Bronchial epithelial cell (primary cell): ENCODE measurements at regions not wholly inside any gene's neighbourhood (a gene's known extent, or its start where the extent isn't known, plus 50 kb on each side); places are given as distances from the start of the nearest gene placed in this dataset.
A peak's percentile ranks its signal among the peaks of the same experiment; 100 is the strongest.

ENCODE experiments used
- DNase-seq: peaks from one replicate; pipeline ENCODE4 v3.0.0-alpha.2; 2010; ENCODE audit warnings: low read depth
- FAIRE-seq: peaks from 2 replicates; lab custom pipeline; 2011; peaks lifted over from hg19 to GRCh38; lab: Jason Lieb, UNC
- H3K27me3 ChIP-seq: 2 replicates; pipeline ENCODE4 v1.5.1; 2011; ENCODE audit warnings: low read length; ENCODE audit not compliant: control insufficient read depth, insufficient read depth
- H3K36me3 ChIP-seq: 2 replicates; pipeline ENCODE4 v1.5.1; 2011; ENCODE audit warnings: low read length; ENCODE audit not compliant: control insufficient read depth, insufficient read depth
- H3K4me3 ChIP-seq: 2 replicates; pipeline ENCODE4 v1.5.1; 2011; ENCODE audit warnings: mild to moderate bottlenecking, low read depth, low read length, control low read depth
- TF ChIP-seq, protein P1 (sequence below): IDR thresholded peaks from 2 replicates; pipeline ENCODE4 v1.5.1; 2011; ENCODE audit warnings: mild to moderate bottlenecking, moderate library complexity, low read length, control low read depth, inconsistent platforms; ENCODE audit not compliant: insufficient read depth, severe bottlenecking

DNA sequence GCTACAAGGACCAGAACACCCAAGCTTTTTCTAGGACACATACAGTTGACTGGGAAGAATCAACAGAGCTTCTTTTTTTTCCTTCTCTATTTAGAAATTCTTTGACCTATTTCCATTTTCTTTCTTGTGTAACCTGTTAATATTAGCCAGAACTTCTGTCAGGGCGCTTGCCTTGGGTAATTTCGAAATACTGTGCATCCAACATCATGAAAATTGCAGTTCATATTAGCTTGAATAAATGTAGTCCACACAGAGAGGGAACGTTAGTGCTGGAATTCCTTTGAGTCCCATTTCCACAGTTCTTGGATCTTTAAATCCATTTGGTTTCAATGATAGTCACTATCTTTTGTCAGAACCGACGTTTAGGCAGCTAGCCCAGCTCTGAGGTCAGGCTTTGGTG lies 141.8 kb downstream of the MXRA5 start:
- TF ChIP-seq, protein P1, sequence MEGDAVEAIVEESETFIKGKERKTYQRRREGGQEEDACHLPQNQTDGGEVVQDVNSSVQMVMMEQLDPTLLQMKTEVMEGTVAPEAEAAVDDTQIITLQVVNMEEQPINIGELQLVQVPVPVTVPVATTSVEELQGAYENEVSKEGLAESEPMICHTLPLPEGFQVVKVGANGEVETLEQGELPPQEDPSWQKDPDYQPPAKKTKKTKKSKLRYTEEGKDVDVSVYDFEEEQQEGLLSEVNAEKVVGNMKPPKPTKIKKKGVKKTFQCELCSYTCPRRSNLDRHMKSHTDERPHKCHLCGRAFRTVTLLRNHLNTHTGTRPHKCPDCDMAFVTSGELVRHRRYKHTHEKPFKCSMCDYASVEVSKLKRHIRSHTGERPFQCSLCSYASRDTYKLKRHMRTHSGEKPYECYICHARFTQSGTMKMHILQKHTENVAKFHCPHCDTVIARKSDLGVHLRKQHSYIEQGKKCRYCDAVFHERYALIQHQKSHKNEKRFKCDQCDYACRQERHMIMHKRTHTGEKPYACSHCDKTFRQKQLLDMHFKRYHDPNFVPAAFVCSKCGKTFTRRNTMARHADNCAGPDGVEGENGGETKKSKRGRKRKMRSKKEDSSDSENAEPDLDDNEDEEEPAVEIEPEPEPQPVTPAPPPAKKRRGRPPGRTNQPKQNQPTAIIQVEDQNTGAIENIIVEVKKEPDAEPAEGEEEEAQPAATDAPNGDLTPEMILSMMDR, result no peak
- H3K36me3 ChIP-seq, result no peaks in the 10 kb centered on the region
- H3K4me3 ChIP-seq, result no peak overlapping the region
- H3K27me3 ChIP-seq, result no peaks in the 10 kb centered on the region
- FAIRE-seq, result no peak
- no peak for DNase-seq

DNA sequence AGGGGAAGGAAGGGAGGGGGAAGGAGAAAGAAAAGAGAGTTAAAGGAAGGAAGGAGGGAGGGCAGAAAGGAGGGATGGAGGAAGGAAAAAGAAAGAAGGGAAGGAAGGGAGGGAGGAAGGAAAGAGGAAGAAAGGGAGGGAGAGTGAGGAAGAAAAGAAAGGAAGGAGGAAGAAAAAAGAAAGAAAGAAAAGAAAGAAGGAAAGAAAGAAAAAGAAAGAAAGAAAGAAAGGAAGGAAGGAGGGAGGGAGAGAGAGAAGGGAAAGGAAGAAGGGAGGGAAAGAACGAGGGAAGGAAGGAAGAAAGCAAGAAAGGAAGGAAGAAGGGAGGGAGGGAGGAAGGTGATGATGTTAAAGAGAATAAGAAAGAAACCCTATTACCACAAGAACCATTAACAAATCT lies 150.6 kb downstream of the MXRA5 start:
- Histone ChIP-seq H3K36me3 (no peaks in the 10 kb centered on the region), H3K27me3 (no peaks in the 10 kb centered on the region), H3K4me3 (no peak overlapping the region)
- DNase-seq (no peak), FAIRE-seq (no peak)
- TF ChIP-seq, protein P1, result no peak

DNA sequence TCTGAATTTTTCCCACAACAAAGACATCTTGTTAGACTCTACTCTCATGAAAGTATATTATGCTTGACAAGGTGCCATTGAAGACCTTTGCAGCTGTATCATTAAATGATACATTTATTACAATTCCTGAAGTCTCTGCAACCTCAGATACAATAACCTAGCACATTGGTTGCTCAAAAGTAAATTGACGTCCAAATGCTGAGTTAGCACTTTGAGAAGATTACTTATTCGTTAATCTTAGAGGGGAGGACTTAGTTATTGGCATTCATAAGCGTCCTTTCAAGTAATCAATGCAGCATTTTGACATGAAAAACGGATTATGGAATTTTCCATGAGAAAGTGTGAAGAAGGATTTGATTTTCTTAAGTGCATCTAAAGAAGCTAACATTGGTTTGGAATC lies 151.6 kb downstream of the ARSF start:
- no peak overlapping the region for H3K4me3 ChIP-seq
- no peaks in the 10 kb centered on the region for H3K27me3 ChIP-seq
- FAIRE-seq (no peak), DNase-seq (no peak)
- TF ChIP-seq, protein P1, result no peak
- H3K36me3 ChIP-seq, result no peaks in the 10 kb centered on the region

DNA sequence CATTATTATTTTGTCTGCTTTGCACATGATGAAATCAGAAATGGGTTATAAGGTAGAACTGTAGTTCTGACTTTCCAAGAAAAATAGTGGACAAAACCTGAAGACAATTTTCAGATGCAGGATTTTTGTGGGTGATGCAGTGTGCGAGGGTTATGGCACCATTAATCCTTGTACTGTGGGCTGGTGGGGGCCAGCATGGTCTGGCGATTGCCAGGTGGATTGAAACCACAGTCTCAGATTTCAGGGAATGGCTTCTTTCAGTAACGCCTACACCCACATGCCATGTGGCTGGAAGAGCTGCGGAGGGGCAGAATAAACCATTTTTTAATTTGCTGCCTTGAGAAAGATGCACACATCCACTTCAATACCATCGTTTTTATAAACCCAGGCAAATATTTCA lies 150.5 kb downstream of the ARSF start:
- DNase-seq (no peak), FAIRE-seq (no peak)
- H3K36me3 ChIP-seq, result no peaks in the 10 kb centered on the region
- TF ChIP-seq, protein P1, result no peak
- no peaks in the 10 kb centered on the region for H3K27me3 ChIP-seq
- H3K4me3 ChIP-seq, result no peak overlapping the region

DNA sequence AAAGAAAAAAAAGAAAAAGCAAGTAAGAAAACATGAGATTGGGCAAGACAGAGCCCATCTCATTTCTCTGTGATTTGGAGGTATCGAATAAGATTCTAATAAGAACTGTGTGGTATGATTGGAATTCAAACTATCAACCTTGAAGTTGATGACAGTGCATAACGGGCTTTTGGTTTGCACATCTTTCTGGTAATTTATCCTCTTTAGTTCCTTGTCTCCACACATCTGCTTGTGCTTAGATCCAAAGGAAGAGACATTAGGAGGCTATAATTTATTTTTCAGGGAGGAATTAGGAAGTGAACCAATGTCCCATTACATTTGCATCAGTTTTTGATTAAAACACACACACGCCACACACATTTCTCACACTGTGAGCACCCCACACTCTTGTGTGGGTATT lies 149.9 kb downstream of the ARSF start:
- Histone ChIP-seq H3K36me3 (no peaks in the 10 kb centered on the region), H3K4me3 (no peak overlapping the region), H3K27me3 (no peaks in the 10 kb centered on the region)
- TF ChIP-seq, protein P1, result no peak
- FAIRE-seq, result no peak
- DNase-seq, result no peak

DNA sequence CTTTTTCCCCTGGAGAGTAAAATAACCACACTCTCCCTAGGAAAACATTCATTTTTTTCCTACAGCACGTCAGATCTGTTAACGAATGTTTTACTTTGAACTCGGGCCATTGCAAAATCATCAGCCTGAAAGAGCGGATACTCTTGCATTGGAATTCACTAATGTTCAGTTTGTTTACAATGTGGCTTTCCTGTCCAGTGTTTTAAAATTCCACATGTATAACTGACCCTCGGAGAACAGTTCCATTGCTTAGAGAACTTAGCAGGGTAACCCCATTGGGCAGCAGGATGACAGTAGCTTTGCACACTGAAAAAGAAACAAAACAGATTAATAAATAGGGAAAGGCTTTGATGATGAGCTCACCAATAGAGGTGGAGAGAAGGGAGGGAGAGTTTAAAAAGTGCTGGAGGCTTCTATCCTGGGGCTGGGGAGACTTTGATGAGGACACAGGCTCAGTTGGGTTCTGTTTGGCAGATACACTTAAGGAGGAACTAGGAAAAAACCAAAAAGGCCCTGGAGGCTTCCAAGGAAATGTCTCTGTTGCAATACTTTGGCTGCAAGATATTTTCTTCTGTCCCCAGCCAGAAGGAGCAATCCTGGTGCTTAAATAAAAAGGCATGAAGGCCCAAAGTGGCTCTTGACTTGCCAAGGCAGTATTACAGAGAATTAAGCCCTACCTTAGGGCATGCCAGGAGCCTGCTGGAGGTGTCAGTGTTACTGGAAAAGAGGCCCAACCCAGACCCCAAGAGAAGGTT lies 143.1 kb downstream of the ARSF start:
- DNase-seq (peak; percentile 0), FAIRE-seq (no peak)
- Histone ChIP-seq H3K4me3 (no peak overlapping the region), H3K27me3 (no peaks in the 10 kb centered on the region), H3K36me3 (no peaks in the 10 kb centered on the region)
- TF ChIP-seq, protein P1, result no peak
